Transverse colon (tissue), 3 donors: ENCODE measurements at regions not wholly inside any gene's neighbourhood (a gene's known extent, or its start where the extent isn't known, plus 50 kb on each side); places are given as distances from the start of the nearest gene placed in this dataset.

Experiments used
- POLR2A ChIP-seq: fragments of 450-650 bp; IDR thresholded peaks from one replicate; pipeline ENCODE4 v1.6.1; 2016; ENCODE audit warnings: antibody characterized with exemption, mild to moderate bottlenecking, moderate library complexity
- TF ChIP-seq, protein P1 (sequence below), 5 experiments: fragments of 200-600 bp in 3 of 5; fragments of 450-650 bp in 2 of 5; sonication (generic) in 3 of 5; IDR thresholded peaks; 1 replicate in 2 of 5; 2 replicates in 3 of 5; pipeline ENCODE4 v1.5.1; 2016 to 2017; ENCODE audit warnings: antibody characterized with exemption in 5 of 5, inconsistent platforms in 3 of 5, mild to moderate bottlenecking in 2 of 5, moderate library complexity in 1 of 5

DNA sequence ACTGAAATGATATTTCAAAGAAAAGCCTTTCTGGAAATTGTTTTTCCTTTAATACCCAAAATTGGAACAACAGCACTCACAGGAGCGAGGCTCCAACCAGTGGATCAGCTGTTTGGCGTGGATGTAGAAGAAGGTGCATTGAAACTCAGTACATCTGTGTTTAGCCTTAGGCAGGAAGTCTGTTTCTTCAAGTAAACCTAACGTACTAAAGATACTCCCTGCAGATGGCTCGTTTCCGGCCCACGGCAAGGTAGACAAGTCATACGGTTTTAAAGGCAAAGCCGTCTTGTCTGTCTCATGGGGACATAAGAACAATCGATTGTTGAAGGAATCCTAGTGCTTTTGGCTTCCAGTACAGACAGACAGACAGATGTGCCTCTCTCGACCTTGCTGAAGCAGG, 50.0 kb upstream of the CLCN4 start:
- TF ChIP-seq, protein P1, sequence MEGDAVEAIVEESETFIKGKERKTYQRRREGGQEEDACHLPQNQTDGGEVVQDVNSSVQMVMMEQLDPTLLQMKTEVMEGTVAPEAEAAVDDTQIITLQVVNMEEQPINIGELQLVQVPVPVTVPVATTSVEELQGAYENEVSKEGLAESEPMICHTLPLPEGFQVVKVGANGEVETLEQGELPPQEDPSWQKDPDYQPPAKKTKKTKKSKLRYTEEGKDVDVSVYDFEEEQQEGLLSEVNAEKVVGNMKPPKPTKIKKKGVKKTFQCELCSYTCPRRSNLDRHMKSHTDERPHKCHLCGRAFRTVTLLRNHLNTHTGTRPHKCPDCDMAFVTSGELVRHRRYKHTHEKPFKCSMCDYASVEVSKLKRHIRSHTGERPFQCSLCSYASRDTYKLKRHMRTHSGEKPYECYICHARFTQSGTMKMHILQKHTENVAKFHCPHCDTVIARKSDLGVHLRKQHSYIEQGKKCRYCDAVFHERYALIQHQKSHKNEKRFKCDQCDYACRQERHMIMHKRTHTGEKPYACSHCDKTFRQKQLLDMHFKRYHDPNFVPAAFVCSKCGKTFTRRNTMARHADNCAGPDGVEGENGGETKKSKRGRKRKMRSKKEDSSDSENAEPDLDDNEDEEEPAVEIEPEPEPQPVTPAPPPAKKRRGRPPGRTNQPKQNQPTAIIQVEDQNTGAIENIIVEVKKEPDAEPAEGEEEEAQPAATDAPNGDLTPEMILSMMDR (IDR thresholded peaks at IDR 0.05): no peak
- TF ChIP-seq POLR2A: no peak
